Lung (tissue), 11 donors: ENCODE measurements at regions not wholly inside any gene's neighbourhood (a gene's known extent, or its start where the extent isn't known, plus 50 kb on each side); places are given as distances from the start of the nearest gene placed in this dataset.
"Not testable (repeated sequence)": the region's sequence is repeated elsewhere in the genome, so short reads cannot be mapped to it uniquely, and the experiment has no call there.

ENCODE experiments used
- ATAC-seq: fragments of 200-7000 bp; cut with Tn5 transposase; one replicate; pipeline ENCODE4 v1.9.1; 2020; ENCODE audit warnings: moderate number of reproducible peaks; ENCODE audit not compliant: insufficient read depth, low FRiP score
- DNase-seq, 3 donors: peaks; one replicate each; pipeline ENCODE4 v3.0.0-alpha.2; 2013 to 2017
- H3K27ac ChIP-seq, 2 donors: one replicate each; pipeline ENCODE4 v1.5.1; 2013; ENCODE audit warnings: mild to moderate bottlenecking in 2 of 2, moderate library complexity in 2 of 2, control low read depth in 1 of 2, inconsistent platforms in 1 of 2, low read depth in 1 of 2, low read length in 1 of 2
- H3K27me3 ChIP-seq, 3 donors: one replicate each; pipeline ENCODE4 v1.5.1; 2013; ENCODE audit warnings: low read length in 2 of 3; ENCODE audit not compliant: control insufficient read depth in 3 of 3, insufficient read depth in 3 of 3
- H3K36me3 ChIP-seq, 4 donors: one replicate each; pipeline ENCODE4 v1.5.1; 2013; ENCODE audit warnings: low read length in 4 of 4, mild to moderate bottlenecking in 1 of 4, moderate library complexity in 1 of 4; ENCODE audit not compliant: control insufficient read depth in 4 of 4, insufficient read depth in 4 of 4
- H3K4me1 ChIP-seq, 5 donors: one replicate each; pipeline ENCODE4 v1.5.1; 2013; ENCODE audit warnings: low read length in 5 of 5, mild to moderate bottlenecking in 2 of 5, moderate library complexity in 1 of 5; ENCODE audit not compliant: control insufficient read depth in 5 of 5, insufficient read depth in 5 of 5
- H3K4me3 ChIP-seq: one replicate; pipeline ENCODE4 v1.5.1; 2013; ENCODE audit warnings: mild to moderate bottlenecking, control low read depth, moderate library complexity
- H3K9ac ChIP-seq, 2 donors: one replicate each; pipeline ENCODE4 v1.5.1; 2013; ENCODE audit warnings: low read length in 2 of 2, control low read depth in 1 of 2; ENCODE audit not compliant: insufficient read depth in 1 of 2
- H3K9me3 ChIP-seq, 4 donors: one replicate each; pipeline ENCODE4 v1.5.1; 2013; ENCODE audit warnings: low read length in 3 of 4, mild to moderate bottlenecking in 1 of 4, moderate library complexity in 1 of 4; ENCODE audit not compliant: control insufficient read depth in 4 of 4, insufficient read depth in 3 of 4
- CTCF ChIP-seq: IDR thresholded peaks from 2 replicates; pipeline ENCODE4 v1.5.1; 2012; ENCODE audit warnings: mild to moderate bottlenecking; ENCODE audit errors: control extremely low read depth, extremely low read depth
- WGBS, 2 donors: extraction: QIAGEN DNeasy Blood & Tissue Kit; methylation state at CpG; one replicate each; pipeline ENCODE4 v1.1.7; 2013; 5-methylcytosine and 5-hydroxymethylcytosine counted together
- donor health status: control.
- donor health status: control.
- donor health status: Bipolar disorder and iron deficiency.
- donor health status: healthy.
- donor health status: DM: yes; HTN: yes; CAD: no.

GRCh38 chr11:123338997-123339752 is 90.9 kb upstream of the GRAMD1B start:
- no peak for ATAC-seq
- WGBS, 2 donors, result 95 to 98% methylated on average over 9 of the region's 9 CpGs
- Histone ChIP-seq H3K27me3 (peaks cover 0 to 2% (median 0%) of the 10 kb centered on the region in 3 donors), H3K36me3 (no peaks in the 10 kb centered on the region), H3K4me3 (no peak overlapping the region), H3K27ac (no peak overlapping the region), H3K9me3 (no peaks in the 10 kb centered on the region), H3K9ac (no peak overlapping the region), H3K4me1 (no peaks in the 10 kb centered on the region)
- no peak for DNase-seq
- TF ChIP-seq CTCF, result no peak

GRCh38 chr11:123338266-123338800 is 91.7 kb upstream of the GRAMD1B start:
- no peak for TF ChIP-seq CTCF
- Histone ChIP-seq H3K9ac (no peak overlapping the region), H3K27ac (no peak overlapping the region), H3K4me1 (no peaks in the 10 kb centered on the region), H3K36me3 (no peaks in the 10 kb centered on the region), H3K9me3 (no peaks in the 10 kb centered on the region), H3K4me3 (no peak overlapping the region), H3K27me3 (peaks cover 0 to 2% (median 0%) of the 10 kb centered on the region in 3 donors)
- 84 to 93% methylated on average over 6 of the region's 6 CpGs for WGBS, 2 donors
- no peak for DNase-seq
- ATAC-seq, result no peak

- Histone ChIP-seq H3K4me1 (peaks cover 0 to 11% (median 0%) of the 10 kb centered on the region in 5 donors), H3K36me3 (no peaks in the 10 kb centered on the region), H3K27ac (no peak overlapping the region), H3K4me3 (no peak overlapping the region), H3K9me3 (no peaks in the 10 kb centered on the region), H3K27me3 (peaks cover 0 to 2% (median 2%) of the 10 kb centered on the region in 3 donors), H3K9ac (no peak overlapping the region)
- 86 to 93% methylated on average over 4 of the region's 4 CpGs for WGBS, 2 donors
- no peak for ATAC-seq
- no peak for DNase-seq
- no peak for TF ChIP-seq CTCF
These were observed 95.1 kb upstream of the GRAMD1B start for GRCh38 chr11:123334925-123335324.

GRCh38 chr11:123332577-123332976 is 97.5 kb upstream of the GRAMD1B start:
- not testable (repeated sequence) for H3K9me3 ChIP-seq, H3K9ac ChIP-seq, H3K36me3 ChIP-seq, ATAC-seq, H3K4me3 ChIP-seq, DNase-seq, H3K27me3 ChIP-seq, H3K27ac ChIP-seq
- H3K4me1 ChIP-seq, result peaks cover 0 to 17% (median 0%) of the 10 kb centered on the region in 5 donors
- 94% methylated on average over 1 of the region's 1 CpG for WGBS, 2 donors
